ENCODE measurements at regions not wholly inside any gene's neighbourhood (a gene's known extent, or its start where the extent isn't known, plus 50 kb on each side); places are given as distances from the start of the nearest gene placed in this dataset.

GRCh38 chr3:158918451-158918850 is 116.6 kb downstream of the MFSD1 start:
- Mint-ChIP-seq H3K36me3 (ENCODE audit: low read depth) (no peaks in the 10 kb centered on the region), H3K4me1 (ENCODE audit: low read depth) (no peaks in the 10 kb centered on the region), H3K27ac (no peak overlapping the region), H3K9me3 (no peaks in the 10 kb centered on the region), H3K4me3 (no peak overlapping the region), H3K27me3 (peaks cover under 1% of the 10 kb centered on the region)
- TF ChIP-seq, protein P1, sequence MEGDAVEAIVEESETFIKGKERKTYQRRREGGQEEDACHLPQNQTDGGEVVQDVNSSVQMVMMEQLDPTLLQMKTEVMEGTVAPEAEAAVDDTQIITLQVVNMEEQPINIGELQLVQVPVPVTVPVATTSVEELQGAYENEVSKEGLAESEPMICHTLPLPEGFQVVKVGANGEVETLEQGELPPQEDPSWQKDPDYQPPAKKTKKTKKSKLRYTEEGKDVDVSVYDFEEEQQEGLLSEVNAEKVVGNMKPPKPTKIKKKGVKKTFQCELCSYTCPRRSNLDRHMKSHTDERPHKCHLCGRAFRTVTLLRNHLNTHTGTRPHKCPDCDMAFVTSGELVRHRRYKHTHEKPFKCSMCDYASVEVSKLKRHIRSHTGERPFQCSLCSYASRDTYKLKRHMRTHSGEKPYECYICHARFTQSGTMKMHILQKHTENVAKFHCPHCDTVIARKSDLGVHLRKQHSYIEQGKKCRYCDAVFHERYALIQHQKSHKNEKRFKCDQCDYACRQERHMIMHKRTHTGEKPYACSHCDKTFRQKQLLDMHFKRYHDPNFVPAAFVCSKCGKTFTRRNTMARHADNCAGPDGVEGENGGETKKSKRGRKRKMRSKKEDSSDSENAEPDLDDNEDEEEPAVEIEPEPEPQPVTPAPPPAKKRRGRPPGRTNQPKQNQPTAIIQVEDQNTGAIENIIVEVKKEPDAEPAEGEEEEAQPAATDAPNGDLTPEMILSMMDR (IDR thresholded peaks at IDR 0.05): no peak
- intact Hi-C loops (cut with micrococcal nuclease): loop anchor here (5.0 kb wide), 1 partner anchor 344 kb away; no protein-coding TSS in a partner anchor
- DNase-seq (no peak), ATAC-seq (no peak)
- ChIA-PET POLR2A (no interaction called here), CTCF (interaction anchor here (1.2 kb wide), 1 partner anchor 45 kb away, joined by 3 read pairs; no protein-coding TSS in a partner anchor)

- intact Hi-C loops (cut with micrococcal nuclease): no loop called here
Measured at GRCh38 chr3:158920371-158920770, 118.5 kb downstream of the MFSD1 start.

DNA sequence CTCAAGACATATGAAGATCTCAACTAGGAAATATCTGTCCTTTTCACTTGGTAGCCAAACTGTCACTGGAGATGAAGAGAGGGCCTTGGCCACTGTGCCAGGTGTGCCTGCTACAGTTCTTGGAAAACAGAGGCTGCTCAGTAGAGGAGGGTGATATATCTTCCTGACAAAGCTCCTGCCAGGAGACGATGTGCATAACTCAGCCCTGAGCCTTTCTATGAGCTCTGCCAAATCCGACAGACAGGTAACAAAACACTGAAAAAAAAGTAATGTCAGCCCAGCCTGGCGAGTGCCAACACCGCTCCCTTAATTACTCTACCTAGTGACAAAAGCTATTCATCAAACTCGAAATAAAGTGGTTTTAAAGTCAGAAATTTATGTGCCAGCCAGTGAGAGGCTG is 123.2 kb downstream of the MFSD1 start:
- no peaks in the 10 kb centered on the region for H3K4me1 Mint-ChIP-seq (ENCODE audit: low read depth)
- H3K27ac Mint-ChIP-seq: no peak overlapping the region
- H3K36me3 Mint-ChIP-seq (ENCODE audit: low read depth): no peaks in the 10 kb centered on the region
- peaks cover 2% of the 10 kb centered on the region for H3K27me3 Mint-ChIP-seq
- intact Hi-C loops (cut with micrococcal nuclease): no loop called here
- TF ChIP-seq, protein P1 (IDR thresholded peaks at IDR 0.05): no peak
- CTCF ChIA-PET: no interaction called here
- no peaks in the 10 kb centered on the region for H3K9me3 Mint-ChIP-seq
- H3K4me3 Mint-ChIP-seq: no peak overlapping the region
- POLR2A ChIA-PET: no interaction called here
- ATAC-seq (no peak), DNase-seq (no peak)

More at GRCh38 chr3:158920371-158920770, 118.5 kb downstream of the MFSD1 start:
- DNase-seq (no peak), ATAC-seq (no peak)
- Mint-ChIP-seq H3K4me1 (ENCODE audit: low read depth) (no peaks in the 10 kb centered on the region), H3K27me3 (peaks cover 2% of the 10 kb centered on the region), H3K27ac (no peak overlapping the region), H3K9me3 (no peaks in the 10 kb centered on the region), H3K4me3 (no peak overlapping the region), H3K36me3 (ENCODE audit: low read depth) (no peaks in the 10 kb centered on the region)
- POLR2A ChIA-PET: no interaction called here
- TF ChIP-seq, protein P1 (IDR thresholded peaks at IDR 0.05): no peak
- CTCF ChIA-PET: interaction anchor here (0.7 kb wide), 1 partner anchor 10 kb away, joined by 3 read pairs; no protein-coding TSS in a partner anchor

DNA sequence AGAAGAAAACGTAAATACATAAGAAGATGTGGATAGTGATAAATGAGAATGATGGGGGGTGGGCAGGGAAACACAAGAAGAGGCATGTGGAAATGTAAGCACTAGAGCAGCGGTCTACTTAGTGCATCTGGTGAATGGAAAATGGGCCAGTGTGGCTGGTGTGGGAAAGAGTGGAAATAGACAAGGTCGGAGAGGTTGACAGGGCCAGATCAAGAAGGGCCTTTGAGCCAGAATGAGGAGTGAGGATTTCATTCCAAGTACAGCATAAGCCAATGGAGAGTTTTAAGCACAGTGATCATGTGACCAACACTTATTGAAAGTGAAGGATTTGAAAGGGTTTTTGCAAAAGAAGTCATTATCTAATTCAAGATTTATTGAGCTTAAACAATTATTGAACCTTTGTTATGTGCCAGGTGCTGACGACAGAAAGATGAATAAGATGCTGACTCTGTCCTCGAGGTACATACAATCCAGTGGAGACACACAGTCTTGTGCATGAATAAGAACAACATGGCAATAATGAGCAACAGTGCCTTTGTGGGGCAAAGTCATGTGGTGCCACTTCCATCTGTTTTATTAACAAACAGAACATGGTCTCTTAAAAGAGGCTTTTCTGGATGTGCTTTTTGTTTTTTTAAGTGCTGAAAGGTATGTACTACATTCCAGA is 124.1 kb downstream of the MFSD1 start:
- no peaks in the 10 kb centered on the region for H3K36me3 Mint-ChIP-seq (ENCODE audit: low read depth)
- no peaks in the 10 kb centered on the region for H3K4me1 Mint-ChIP-seq (ENCODE audit: low read depth)
- CTCF ChIA-PET: no interaction called here
- intact Hi-C loops (cut with micrococcal nuclease): no loop called here
- DNase-seq (no peak), ATAC-seq (no peak)
- no peaks in the 10 kb centered on the region for H3K9me3 Mint-ChIP-seq
- no peak overlapping the region for H3K4me3 Mint-ChIP-seq
- H3K27ac Mint-ChIP-seq: no peak overlapping the region
- H3K27me3 Mint-ChIP-seq: peaks cover 2% of the 10 kb centered on the region
- POLR2A ChIA-PET: no interaction called here
- TF ChIP-seq, protein P1 (IDR thresholded peaks at IDR 0.05): no peak

- TF ChIP-seq, protein P1 (IDR thresholded peaks at IDR 0.05): no peak
- Mint-ChIP-seq H3K27me3 (peaks cover 17% of the 10 kb centered on the region), H3K4me1 (ENCODE audit: low read depth) (no peaks in the 10 kb centered on the region), H3K9me3 (peaks cover 18% of the 10 kb centered on the region), H3K4me3 (no peak overlapping the region), H3K36me3 (ENCODE audit: low read depth) (no peaks in the 10 kb centered on the region), H3K27ac (no peak overlapping the region)
- ATAC-seq (no peak), DNase-seq (no peak)
- intact Hi-C loops (cut with micrococcal nuclease): no loop called here
- POLR2A ChIA-PET: no interaction called here
- CTCF ChIA-PET: no interaction called here
Measured at GRCh38 chr3:158935846-158936245, 134.0 kb downstream of the MFSD1 start.
